ENCODE measurements at regions not wholly inside any gene's neighbourhood (a gene's known extent, or its start where the extent isn't known, plus 50 kb on each side); places are given as distances from the start of the nearest gene placed in this dataset.

GRCh38 chr22:44611880-44612496 lies 90.0 kb upstream of the PRR5 start:
- DNase-seq: peak; percentile 6

DNA sequence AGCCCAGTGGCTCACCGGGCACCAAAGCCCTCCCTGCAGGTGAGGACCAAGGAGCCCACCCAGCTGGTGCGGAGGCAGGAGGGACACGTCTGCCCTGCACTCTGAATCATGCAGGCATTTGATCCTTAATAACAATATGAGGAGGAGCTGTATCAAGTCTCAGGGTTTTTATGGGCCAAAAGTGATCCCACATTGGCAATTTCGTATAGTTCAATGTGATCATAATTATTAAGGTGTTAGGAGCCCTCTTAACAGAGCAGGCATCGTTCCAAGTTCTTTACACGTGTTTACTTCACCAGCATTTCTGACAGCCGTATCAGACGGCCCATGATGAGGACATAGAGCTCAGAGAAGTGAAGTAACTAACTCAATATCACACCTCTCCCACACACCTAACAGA lies 91.9 kb upstream of the PRR5 start:
- no peak for DNase-seq

DNA sequence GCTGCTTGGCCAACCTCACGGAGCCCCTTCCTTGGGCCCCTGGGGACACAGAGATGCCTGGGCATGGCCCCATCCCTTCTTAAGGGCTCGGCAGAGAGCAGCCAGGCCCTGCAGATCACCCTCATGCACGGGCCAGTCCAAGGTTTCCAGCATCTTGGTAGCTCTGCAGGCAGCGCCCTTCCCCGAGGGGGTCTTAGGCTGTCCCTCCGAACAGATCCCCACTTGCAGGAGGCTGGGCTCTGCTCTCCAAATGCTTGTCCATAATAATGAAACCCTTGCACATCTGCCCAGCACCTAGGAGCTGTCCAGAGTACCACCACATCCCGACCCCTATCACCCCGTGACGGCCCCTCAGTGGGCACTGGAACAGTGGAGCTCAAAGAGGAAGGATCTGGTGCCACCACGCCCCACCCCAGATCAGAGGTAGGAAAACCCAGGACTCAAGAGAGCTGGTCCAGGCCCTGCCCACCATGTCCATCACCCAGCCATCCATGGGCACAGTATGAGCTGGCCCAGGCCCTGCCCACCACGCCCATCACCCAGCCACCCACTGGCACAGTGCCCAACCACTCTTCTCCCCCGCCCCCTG lies 92.5 kb upstream of the PRR5 start:
- DNase-seq: no peak

GRCh38 chr22:44608597-44609399 lies 93.2 kb upstream of the PRR5 start:
- no peak for DNase-seq

GRCh38 chr22:44606126-44606525 lies 95.9 kb upstream of the PRR5 start:
- DNase-seq: no peak

DNA sequence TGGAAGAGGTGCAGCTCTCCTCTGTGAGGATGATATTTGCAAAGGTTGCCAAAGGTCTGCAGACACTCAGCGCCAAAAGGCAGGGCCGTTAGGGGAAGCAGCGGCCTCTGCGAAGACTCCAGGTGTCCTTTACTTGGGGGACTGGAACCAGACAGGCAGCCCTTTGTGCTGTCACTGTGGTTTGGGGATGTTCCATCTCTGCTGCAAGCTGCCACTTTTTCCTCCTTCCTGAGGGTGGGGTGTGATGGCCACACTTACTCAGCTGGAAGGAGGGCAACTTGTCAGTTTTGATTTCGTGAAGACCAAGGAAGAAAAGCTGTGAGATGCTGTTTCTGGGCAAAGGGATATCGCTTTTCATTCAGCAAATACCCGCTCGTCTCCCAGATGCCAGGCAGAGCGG lies 96.5 kb upstream of the PRR5 start:
- no peak for DNase-seq

DNA sequence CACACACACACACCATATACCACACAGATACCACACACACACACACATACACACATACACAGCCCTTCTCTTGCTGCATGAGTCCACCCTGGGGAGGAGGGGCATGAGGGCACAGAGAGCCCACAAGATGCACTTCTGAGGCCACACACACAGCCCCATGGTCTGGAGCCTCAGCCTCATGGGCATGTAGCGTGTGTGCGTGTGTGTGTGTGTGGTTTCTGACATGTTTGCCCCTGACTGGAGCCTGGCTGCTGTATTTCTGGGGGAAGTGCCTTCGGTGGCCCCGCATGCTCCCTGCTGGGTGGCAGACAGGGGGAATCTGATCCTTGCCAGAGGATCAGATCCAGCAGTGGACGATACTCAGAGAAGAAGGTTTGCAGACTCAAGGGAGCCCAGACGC lies 97.0 kb upstream of the PRR5 start:
- no peak for DNase-seq

GRCh38 chr22:44604455-44604854 lies 97.5 kb upstream of the PRR5 start:
- DNase-seq: no peak

GRCh38 chr22:44603767-44604166 lies 98.2 kb upstream of the PRR5 start:
- peak in 1 of 2 experiments; percentile 6 for DNase-seq

DNA sequence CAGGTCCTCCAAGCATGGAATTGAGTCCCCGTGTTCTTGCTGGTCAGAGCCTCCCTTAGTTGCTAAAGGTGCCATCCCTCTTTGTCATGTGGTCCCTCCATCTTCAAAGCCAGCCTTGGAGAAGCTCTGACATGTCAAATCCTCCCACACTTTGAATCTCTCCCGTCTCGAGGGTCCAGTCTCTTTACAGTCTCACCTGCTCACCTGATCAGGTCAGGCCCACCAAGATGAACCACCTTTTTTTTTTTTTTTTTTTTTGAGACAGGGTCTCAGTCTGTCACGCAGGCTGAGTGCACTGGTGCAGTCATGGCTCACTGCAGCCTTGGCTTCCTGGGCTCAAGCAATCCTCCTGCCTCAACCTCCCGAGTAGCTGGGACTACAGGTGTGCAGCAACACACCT lies 100.3 kb upstream of the PRR5 start:
- DNase-seq: no peak

- no peak for DNase-seq
Observed at GRCh38 chr22:44601189-44601588, 100.8 kb upstream of the PRR5 start.

DNA sequence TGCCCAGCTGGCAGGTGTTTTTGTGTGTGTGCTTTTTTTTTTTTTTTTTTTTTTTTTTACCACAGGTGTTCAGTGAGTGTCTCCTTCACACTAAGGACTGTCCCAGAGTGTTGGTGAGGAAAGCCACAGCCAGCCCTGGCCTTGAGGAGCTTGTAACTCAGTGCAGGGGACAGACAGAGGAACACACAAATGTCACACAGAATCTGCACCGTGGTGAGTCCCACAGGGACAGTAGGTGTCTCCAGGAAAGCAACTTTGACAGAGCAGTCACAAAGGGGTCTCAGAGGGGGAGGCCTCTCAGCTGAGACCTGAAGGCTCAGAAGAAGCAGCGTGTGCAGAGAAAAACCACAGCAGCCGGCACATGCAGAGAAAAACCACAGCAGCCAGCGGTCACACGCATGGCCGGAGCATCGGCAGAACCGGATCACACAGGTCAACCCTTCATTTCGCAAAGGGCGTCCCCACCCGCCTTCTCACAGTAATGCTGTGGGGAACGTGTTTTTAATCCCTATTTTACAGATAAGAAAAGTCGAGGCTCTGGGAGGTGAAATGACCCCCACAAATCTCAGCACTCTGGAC lies 101.7 kb upstream of the PRR5 start:
- DNase-seq: no peak

GRCh38 chr22:44599500-44600140 lies 101.6 kb upstream of the RTL6 start:
- no peak for DNase-seq

DNA sequence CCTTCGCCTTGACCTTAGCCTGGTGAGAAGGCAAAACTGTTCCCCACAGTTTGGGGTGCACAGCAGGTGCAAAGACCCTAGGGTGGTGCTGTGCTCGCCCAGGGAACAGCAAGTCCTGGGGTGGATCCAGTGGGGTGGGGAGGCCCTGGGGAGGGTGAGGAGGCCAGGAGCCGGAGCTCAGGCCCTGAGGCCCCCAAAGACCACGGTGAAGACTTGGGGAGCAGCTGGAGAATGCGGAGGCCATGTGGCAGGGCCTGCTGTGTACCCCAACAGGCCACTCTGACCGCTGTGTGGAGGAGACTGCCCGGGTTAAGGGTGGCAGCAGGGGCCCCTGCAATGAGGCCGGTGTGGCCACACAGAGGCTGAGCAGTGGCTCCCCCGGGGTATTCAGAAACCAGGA lies 101.1 kb upstream of the RTL6 start:
- no peak for DNase-seq

GRCh38 chr22:44597616-44598015 lies 99.6 kb upstream of the RTL6 start:
- DNase-seq: no peak

GRCh38 chr22:44596396-44597125 lies 98.5 kb upstream of the RTL6 start:
- no peak for DNase-seq

- no peak for DNase-seq
Observed at GRCh38 chr22:44595841-44596341, 97.9 kb upstream of the RTL6 start.

DNA sequence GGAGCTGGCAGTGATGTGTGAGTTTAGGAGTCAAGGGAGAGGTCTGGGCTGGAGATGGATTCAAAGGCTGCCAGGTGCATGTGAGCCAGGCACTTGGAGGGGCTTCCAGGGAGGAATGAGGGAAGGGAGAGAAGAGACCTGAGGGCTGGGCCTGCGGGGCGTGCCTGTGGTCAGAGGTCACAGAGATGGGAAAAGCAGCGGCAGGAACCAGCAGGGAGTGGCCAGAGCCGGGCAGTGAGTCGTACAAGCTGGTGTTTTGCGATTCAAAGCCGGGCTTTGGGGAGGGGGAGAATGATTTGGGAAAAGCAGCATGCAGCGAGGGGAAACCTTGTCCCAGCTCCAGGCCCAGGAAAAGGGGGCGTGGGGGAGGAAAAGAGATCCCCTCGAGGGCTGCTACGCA lies 96.9 kb upstream of the RTL6 start:
- no peak for DNase-seq

DNA sequence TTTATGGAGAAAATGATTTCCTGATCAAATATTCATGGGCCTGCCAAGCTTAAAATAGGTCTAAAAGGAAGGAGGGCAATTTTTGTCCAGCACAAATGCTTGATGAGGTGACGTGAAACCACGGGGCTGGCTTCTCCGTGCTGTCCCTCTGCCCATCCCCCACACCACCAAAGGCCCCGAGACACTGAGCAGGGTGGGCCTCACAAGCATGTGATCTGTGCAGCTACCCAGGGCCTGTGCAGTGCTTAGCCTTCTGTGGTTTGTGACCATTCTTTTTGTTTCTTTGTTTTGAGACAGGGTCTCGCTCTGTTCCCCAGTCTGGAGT lies 94.8 kb upstream of the RTL6 start:
- no peak for DNase-seq

GRCh38 chr22:44592126-44592823 lies 94.2 kb upstream of the RTL6 start:
- no peak for DNase-seq

DNA sequence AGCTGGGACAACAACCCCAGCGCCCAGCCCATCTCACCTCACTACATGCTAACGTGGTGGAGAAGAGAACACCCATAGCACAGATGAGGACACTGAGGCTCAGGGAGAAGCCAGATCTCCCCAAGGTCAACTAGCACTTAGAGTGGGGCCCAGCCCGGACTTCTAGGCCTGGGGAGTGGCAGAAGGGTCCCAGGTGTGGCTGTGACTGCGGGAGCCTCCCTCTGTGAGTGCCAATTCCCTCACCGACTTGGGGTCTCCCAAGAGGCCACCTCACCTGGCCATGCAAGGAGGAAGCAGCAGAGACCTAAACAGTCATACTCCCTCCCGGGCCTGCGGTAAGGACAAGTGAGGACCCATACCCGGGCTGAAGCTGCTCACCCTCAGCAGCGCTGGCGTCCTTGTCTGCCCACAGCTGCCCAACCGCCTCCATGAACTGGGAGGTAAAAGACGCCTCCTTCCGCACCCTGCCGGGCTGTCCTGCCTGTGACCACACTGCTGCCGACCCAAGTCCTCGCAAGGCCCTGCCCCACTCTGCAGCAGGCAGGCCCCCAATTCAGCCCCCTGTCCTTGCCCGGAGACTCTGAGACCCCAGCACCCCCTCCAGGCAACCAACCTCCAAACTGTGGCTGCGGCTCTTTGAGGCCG lies 93.2 kb upstream of the RTL6 start:
- DNase-seq: no peak

- DNase-seq: no peak
Observed at GRCh38 chr22:44590291-44590690, 92.3 kb upstream of the RTL6 start.

Data from Kasumi-1 (cell line).